NCI-H226 (cell line): ENCODE measurements at regions not wholly inside any gene's neighbourhood (a gene's known extent, or its start where the extent isn't known, plus 50 kb on each side); places are given as distances from the start of the nearest gene placed in this dataset.

Source experiments
- DNase-seq: peaks from one replicate; pipeline ENCODE4 v3.0.0-alpha.2; 2015

GRCh38 chr15:97037080-97037479, 706.6 kb downstream of the NR2F2 start:
- DNase-seq: peak; percentile 41

- DNase-seq: no peak
Observed at GRCh38 chr15:97045666-97046421, 715.3 kb downstream of the NR2F2 start.

GRCh38 chr15:97052513-97052912, 722.0 kb downstream of the NR2F2 start:
- no peak for DNase-seq

GRCh38 chr15:97053635-97054034, 723.1 kb downstream of the NR2F2 start:
- no peak for DNase-seq

GRCh38 chr15:97057503-97057902, 727.0 kb downstream of the NR2F2 start:
- DNase-seq: no peak

GRCh38 chr15:97059281-97059680, 728.8 kb downstream of the NR2F2 start:
- no peak for DNase-seq

GRCh38 chr15:97061392-97061791, 730.9 kb downstream of the NR2F2 start:
- no peak for DNase-seq

GRCh38 chr15:97071668-97072067, 741.2 kb downstream of the NR2F2 start:
- no peak for DNase-seq

- DNase-seq: no peak
Observed at GRCh38 chr15:97072545-97072944, 742.0 kb downstream of the NR2F2 start.

- DNase-seq: no peak
Observed at GRCh38 chr15:97076011-97076410, 745.5 kb downstream of the NR2F2 start.

- DNase-seq: no peak
Observed at GRCh38 chr15:97077975-97078374, 747.5 kb downstream of the NR2F2 start.

- no peak for DNase-seq
Observed at GRCh38 chr15:97078591-97078990, 748.1 kb downstream of the NR2F2 start.

- DNase-seq: no peak
Observed at GRCh38 chr15:97081666-97082226, 751.2 kb downstream of the NR2F2 start.

GRCh38 chr15:97082830-97083229, 752.3 kb downstream of the NR2F2 start:
- DNase-seq: no peak

GRCh38 chr15:97084650-97085049, 754.1 kb downstream of the NR2F2 start:
- DNase-seq: peak; percentile 4

GRCh38 chr15:97085731-97086130, 755.2 kb downstream of the NR2F2 start:
- DNase-seq: no peak

GRCh38 chr15:97087006-97087741, 756.7 kb downstream of the NR2F2 start:
- no peak for DNase-seq

GRCh38 chr15:97091093-97091492, 760.6 kb downstream of the NR2F2 start:
- DNase-seq: no peak

GRCh38 chr15:97092656-97093055, 762.2 kb downstream of the NR2F2 start:
- DNase-seq: no peak

- DNase-seq: no peak
Observed at GRCh38 chr15:97096303-97096835, 765.9 kb downstream of the NR2F2 start.

- DNase-seq: no peak
Observed at GRCh38 chr15:97099040-97099439, 768.5 kb downstream of the NR2F2 start.

GRCh38 chr15:97101572-97101971, 771.1 kb downstream of the NR2F2 start:
- DNase-seq: no peak

GRCh38 chr15:97114900-97115760, 784.6 kb downstream of the NR2F2 start:
- DNase-seq: no peak
